GM12878 (cell line): ENCODE measurements at regions not wholly inside any gene's neighbourhood (a gene's known extent, or its start where the extent isn't known, plus 50 kb on each side); places are given as distances from the start of the nearest gene placed in this dataset.

Experiments
- CTCF ChIP-seq, 3 experiments: IDR thresholded peaks in 2 of 3; conservative IDR thresholded peaks in 1 of 3; 2 replicates each; pipeline ENCODE4 v1.5.1; 2011; ENCODE audit warnings: low read depth in 3 of 3, low read length in 3 of 3, mild to moderate bottlenecking in 3 of 3, control low read depth in 2 of 3, moderate library complexity in 2 of 3, inconsistent platforms in 1 of 3, mixed read lengths in 1 of 3; ENCODE audit not compliant: control insufficient read depth in 2 of 3, insufficient read depth in 1 of 3; ENCODE audit errors: extremely low read depth in 1 of 3
- LARP7 ChIP-seq: fragments of 450-650 bp; IDR thresholded peaks from 2 replicates; pipeline ENCODE4 v1.6.1; 2017; ENCODE audit warnings: mild to moderate bottlenecking
- POLR2A ChIP-seq: IDR thresholded peaks from 2 replicates; pipeline ENCODE4 v1.6.1; 2011; ENCODE audit warnings: low read depth, mild to moderate bottlenecking, low read length
- POLR2AphosphoS2 ChIP-seq: IDR thresholded peaks from 2 replicates; pipeline ENCODE4 v1.6.1; 2011; ENCODE audit warnings: low read depth, mild to moderate bottlenecking, low read length, improper control_type of control experiment, moderate library complexity
- SMARCA5 ChIP-seq: fragments of 450-650 bp; IDR thresholded peaks from 2 replicates; pipeline ENCODE4 v1.6.1; 2017; ENCODE audit warnings: mild to moderate bottlenecking
- USF2 ChIP-seq: IDR thresholded peaks from 2 replicates; pipeline ENCODE4 v1.6.1; 2011; ENCODE audit warnings: low read depth, low read length, improper control_type of control experiment, borderline replicate concordance

- TF ChIP-seq CTCF (IDR thresholded peaks at IDR 0.05 in 2 of 3, conservative IDR thresholded peaks at IDR 0.05 in 1 of 3; ENCODE audit: control insufficient read depth in 2 of 3, extremely low read depth in 1 of 3, insufficient read depth in 1 of 3, low read depth in 3 of 3, low read length in 3 of 3) (no peak), USF2 (no peak), SMARCA5 (no peak), LARP7 (no peak), POLR2A (no peak), POLR2AphosphoS2 (no peak)
Measured at GRCh38 chr7:17501441-17502212, 203.2 kb downstream of the AHR start.
